ENCODE measurements at regions not wholly inside any gene's neighbourhood (a gene's known extent, or its start where the extent isn't known, plus 50 kb on each side); places are given as distances from the start of the nearest gene placed in this dataset.

GRCh38 chr3:72344236-72344635 lies 504.0 kb downstream of the SHQ1 start:
- DNase-seq (ENCODE audit: low spot score): no peak

GRCh38 chr3:72343078-72343477 lies 505.2 kb downstream of the SHQ1 start:
- no peak for DNase-seq (ENCODE audit: low spot score)

- DNase-seq (ENCODE audit: low spot score): no peak
Measured at GRCh38 chr3:72342450-72342849, 505.8 kb downstream of the SHQ1 start.

- no peak for DNase-seq (ENCODE audit: low spot score)
Measured at GRCh38 chr3:72341920-72342319, 506.3 kb downstream of the SHQ1 start.

- no peak for DNase-seq (ENCODE audit: low spot score)
Measured at GRCh38 chr3:72341380-72341770, 506.9 kb downstream of the SHQ1 start.

GRCh38 chr3:72340476-72341379 lies 507.5 kb downstream of the SHQ1 start:
- DNase-seq (ENCODE audit: low spot score): no peak

- DNase-seq (ENCODE audit: low spot score): no peak
Measured at GRCh38 chr3:72340056-72340455, 508.2 kb downstream of the SHQ1 start.

GRCh38 chr3:72339670-72340030 lies 508.6 kb downstream of the SHQ1 start:
- no peak for DNase-seq (ENCODE audit: low spot score)

GRCh38 chr3:72338942-72339669 lies 509.1 kb downstream of the SHQ1 start:
- peak; percentile 57 for DNase-seq (ENCODE audit: low spot score)

GRCh38 chr3:72338082-72338941 lies 509.9 kb downstream of the SHQ1 start:
- DNase-seq (ENCODE audit: low spot score): no peak

GRCh38 chr3:72337480-72337855 lies 510.8 kb downstream of the SHQ1 start:
- DNase-seq (ENCODE audit: low spot score): no peak

GRCh38 chr3:72336821-72337479 lies 511.3 kb downstream of the SHQ1 start:
- DNase-seq (ENCODE audit: low spot score): no peak

GRCh38 chr3:72336114-72336651 lies 512.1 kb downstream of the SHQ1 start:
- no peak for DNase-seq (ENCODE audit: low spot score)

- peak; percentile 27 for DNase-seq (ENCODE audit: low spot score)
Measured at GRCh38 chr3:72335458-72336095, 512.7 kb downstream of the SHQ1 start.

GRCh38 chr3:72334681-72335457 lies 513.4 kb downstream of the SHQ1 start:
- DNase-seq (ENCODE audit: low spot score): peak; percentile 98

- DNase-seq (ENCODE audit: low spot score): no peak
Measured at GRCh38 chr3:72332689-72333088, 515.6 kb downstream of the SHQ1 start.

- DNase-seq (ENCODE audit: low spot score): no peak
Measured at GRCh38 chr3:72332036-72332435, 516.2 kb downstream of the SHQ1 start.

GRCh38 chr3:72331076-72331475 lies 517.2 kb downstream of the SHQ1 start:
- DNase-seq (ENCODE audit: low spot score): no peak

- DNase-seq (ENCODE audit: low spot score): peak; percentile 67
Measured at GRCh38 chr3:72329354-72329753, 518.9 kb downstream of the SHQ1 start.

- DNase-seq (ENCODE audit: low spot score): no peak
Measured at GRCh38 chr3:72328755-72329277, 519.4 kb downstream of the SHQ1 start.
